ENCODE measurements at regions not wholly inside any gene's neighbourhood (a gene's known extent, or its start where the extent isn't known, plus 50 kb on each side); places are given as distances from the start of the nearest gene placed in this dataset.

- Histone ChIP-seq H3K79me2 (ENCODE audit: control insufficient read depth, insufficient read depth, low read length) (no peaks in the 10 kb centered on the region), H3K4me1 (ENCODE audit: control insufficient read depth, extremely low read depth, insufficient read depth, low read length) (no peaks in the 10 kb centered on the region)
- peak; percentile 93 to 97 for DNase-seq (ENCODE audit: low read depth in 2 of 2)
These were observed 348.7 kb upstream of the CDH20 start for GRCh38 chr18:60984510-60984909.

GRCh38 chr18:60987963-60988362, 345.3 kb upstream of the CDH20 start:
- TF ChIP-seq, protein P1, sequence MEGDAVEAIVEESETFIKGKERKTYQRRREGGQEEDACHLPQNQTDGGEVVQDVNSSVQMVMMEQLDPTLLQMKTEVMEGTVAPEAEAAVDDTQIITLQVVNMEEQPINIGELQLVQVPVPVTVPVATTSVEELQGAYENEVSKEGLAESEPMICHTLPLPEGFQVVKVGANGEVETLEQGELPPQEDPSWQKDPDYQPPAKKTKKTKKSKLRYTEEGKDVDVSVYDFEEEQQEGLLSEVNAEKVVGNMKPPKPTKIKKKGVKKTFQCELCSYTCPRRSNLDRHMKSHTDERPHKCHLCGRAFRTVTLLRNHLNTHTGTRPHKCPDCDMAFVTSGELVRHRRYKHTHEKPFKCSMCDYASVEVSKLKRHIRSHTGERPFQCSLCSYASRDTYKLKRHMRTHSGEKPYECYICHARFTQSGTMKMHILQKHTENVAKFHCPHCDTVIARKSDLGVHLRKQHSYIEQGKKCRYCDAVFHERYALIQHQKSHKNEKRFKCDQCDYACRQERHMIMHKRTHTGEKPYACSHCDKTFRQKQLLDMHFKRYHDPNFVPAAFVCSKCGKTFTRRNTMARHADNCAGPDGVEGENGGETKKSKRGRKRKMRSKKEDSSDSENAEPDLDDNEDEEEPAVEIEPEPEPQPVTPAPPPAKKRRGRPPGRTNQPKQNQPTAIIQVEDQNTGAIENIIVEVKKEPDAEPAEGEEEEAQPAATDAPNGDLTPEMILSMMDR (conservative IDR thresholded peaks at IDR 0.05 in 1 of 2, IDR thresholded peaks at IDR 0.05 in 1 of 2; ENCODE audit: low read depth in 1 of 2, low read length in 2 of 2), result no peak
- no peak for TF ChIP-seq EZH2 (IDR thresholded peaks at IDR 0.05; ENCODE audit: low read length, missing control alignments)
- H3K79me2 ChIP-seq (ENCODE audit: control insufficient read depth, insufficient read depth, low read length), result no peaks in the 10 kb centered on the region
- H2AFZ ChIP-seq (ENCODE audit: low read length), result no peak overlapping the region
- H3K4me1 ChIP-seq (ENCODE audit: control insufficient read depth, extremely low read depth, insufficient read depth, low read length), result no peaks in the 10 kb centered on the region
- H3K27ac ChIP-seq (ENCODE audit: insufficient read depth, low read length), result no peak overlapping the region
- DNase-seq (ENCODE audit: low read depth in 2 of 2), result peak; percentile 22 to 88
- no peak overlapping the region for H3K4me2 ChIP-seq (ENCODE audit: extremely low read depth, insufficient read depth, low read length)
- H3K36me3 ChIP-seq (ENCODE audit: control insufficient read depth, insufficient read depth, low read length), result no peaks in the 10 kb centered on the region
- H3K9ac ChIP-seq (ENCODE audit: insufficient read depth, low read length), result no peak overlapping the region
- H3K9me3 ChIP-seq (ENCODE audit: control insufficient read depth, insufficient read depth, low read depth, low read length), result no peaks in the 10 kb centered on the region
- no peaks in the 10 kb centered on the region for H4K20me1 ChIP-seq (ENCODE audit: control insufficient read depth, extremely low read depth, insufficient read depth, low read length)
- H3K4me3 ChIP-seq (replicated peaks in 1 of 4; ENCODE audit: control extremely low read depth in 1 of 4, insufficient read depth in 1 of 4, low read depth in 3 of 4, low read length in 4 of 4), result no peak overlapping the region
- H3K27me3 ChIP-seq (ENCODE audit: control insufficient read depth, insufficient read depth, low read length), result no peaks in the 10 kb centered on the region

More at GRCh38 chr18:60984510-60984909, 348.7 kb upstream of the CDH20 start:
- Histone ChIP-seq H4K20me1 (ENCODE audit: control insufficient read depth, extremely low read depth, insufficient read depth, low read length) (no peaks in the 10 kb centered on the region), H3K9me3 (ENCODE audit: control insufficient read depth, insufficient read depth, low read depth, low read length) (no peaks in the 10 kb centered on the region), H3K9ac (ENCODE audit: insufficient read depth, low read length) (no peak overlapping the region), H3K27ac (ENCODE audit: insufficient read depth, low read length) (no peak overlapping the region), H3K4me2 (ENCODE audit: extremely low read depth, insufficient read depth, low read length) (no peak overlapping the region), H3K27me3 (ENCODE audit: control insufficient read depth, insufficient read depth, low read length) (no peaks in the 10 kb centered on the region), H3K36me3 (ENCODE audit: control insufficient read depth, insufficient read depth, low read length) (no peaks in the 10 kb centered on the region), H2AFZ (ENCODE audit: low read length) (no peak overlapping the region), H3K4me3 (replicated peaks in 1 of 4; ENCODE audit: control extremely low read depth in 1 of 4, insufficient read depth in 1 of 4, low read depth in 3 of 4, low read length in 4 of 4) (no peak overlapping the region)
- TF ChIP-seq, protein P1 (conservative IDR thresholded peaks at IDR 0.05 in 1 of 2, IDR thresholded peaks at IDR 0.05 in 1 of 2; ENCODE audit: low read depth in 1 of 2, low read length in 2 of 2), result no peak
- TF ChIP-seq EZH2 (IDR thresholded peaks at IDR 0.05; ENCODE audit: low read length, missing control alignments), result no peak

DNA sequence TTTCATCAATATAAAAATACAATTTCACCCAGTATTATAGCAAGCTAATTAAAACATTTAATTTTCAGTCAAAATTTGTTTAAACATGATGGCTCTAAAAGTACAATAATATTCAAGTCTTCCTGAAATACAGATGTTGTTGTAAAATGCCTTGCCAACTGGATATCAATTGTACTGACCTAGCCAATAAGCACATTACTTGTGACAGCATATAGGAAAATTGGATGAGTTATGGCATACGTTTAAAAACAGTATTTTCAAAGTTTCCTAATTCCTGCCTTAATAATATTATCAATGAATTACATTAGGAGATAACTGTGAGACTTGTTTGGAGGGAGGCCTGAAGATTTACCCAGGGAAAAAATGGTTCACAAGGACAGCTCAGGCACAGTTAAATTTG, 336.9 kb upstream of the CDH20 start:
- Histone ChIP-seq H2AFZ (ENCODE audit: low read length) (no peak overlapping the region), H4K20me1 (ENCODE audit: control insufficient read depth, extremely low read depth, insufficient read depth, low read length) (no peaks in the 10 kb centered on the region), H3K4me3 (replicated peaks in 1 of 4; ENCODE audit: control extremely low read depth in 1 of 4, insufficient read depth in 1 of 4, low read depth in 3 of 4, low read length in 4 of 4) (no peak overlapping the region), H3K79me2 (ENCODE audit: control insufficient read depth, insufficient read depth, low read length) (no peaks in the 10 kb centered on the region), H3K4me2 (ENCODE audit: extremely low read depth, insufficient read depth, low read length) (no peak overlapping the region), H3K4me1 (ENCODE audit: control insufficient read depth, extremely low read depth, insufficient read depth, low read length) (no peaks in the 10 kb centered on the region), H3K27ac (ENCODE audit: insufficient read depth, low read length) (no peak overlapping the region), H3K27me3 (ENCODE audit: control insufficient read depth, insufficient read depth, low read length) (no peaks in the 10 kb centered on the region), H3K9ac (ENCODE audit: insufficient read depth, low read length) (no peak overlapping the region), H3K9me3 (ENCODE audit: control insufficient read depth, insufficient read depth, low read depth, low read length) (no peaks in the 10 kb centered on the region), H3K36me3 (ENCODE audit: control insufficient read depth, insufficient read depth, low read length) (no peaks in the 10 kb centered on the region)
- no peak for TF ChIP-seq EZH2 (IDR thresholded peaks at IDR 0.05; ENCODE audit: low read length, missing control alignments)
- TF ChIP-seq, protein P1 (conservative IDR thresholded peaks at IDR 0.05 in 1 of 2, IDR thresholded peaks at IDR 0.05 in 1 of 2; ENCODE audit: low read depth in 1 of 2, low read length in 2 of 2), result no peak
- no peak for DNase-seq (ENCODE audit: low read depth in 2 of 2)

Measured in fibroblast of lung (primary cell).